GM12878 (cell line): ENCODE measurements at regions not wholly inside any gene's neighbourhood (a gene's known extent, or its start where the extent isn't known, plus 50 kb on each side); places are given as distances from the start of the nearest gene placed in this dataset.

Experiments
- ATAC-seq: fragments of 200-7000 bp; cut with Tn5 transposase; 3 replicates; pipeline ENCODE4 v1.9.1; 2020; ENCODE audit warnings: mild to moderate bottlenecking, moderate library complexity
- BruUV-seq: library from RNA; stranded (reverse); fragments of 400-500 nt; replicated peaks from 2 replicates; lab custom pipeline; 2021; lab: Mats Ljungman, UMichigan
- CTCF ChIA-PET: fragments of 300-600 bp; sonication (Branson Sonifier 250); formaldehyde crosslinking; extraction: SDS; loops from one replicate; lab custom pipeline; 2021; ENCODE audit warnings: inconsistent platforms; lab: Yijun Ruan, JAX
- POLR2A ChIA-PET: fragments of 350-600 bp; formaldehyde crosslinking; extraction: SDS; loops from one replicate; lab custom pipeline; 2021; ENCODE audit warnings: inconsistent platforms; lab: Charles Lee
- RAD21 ChIA-PET: fragments of 300-600 bp; sonication (Branson Sonifier 250); formaldehyde crosslinking; loops from one replicate; lab custom pipeline; 2023; ENCODE audit warnings: antibody characterized with exemption; ENCODE audit not compliant: unreplicated experiment; lab: Charles Lee
- SMC1A ChIA-PET: fragments of 300-600 bp; sonication (Branson Sonifier 250); formaldehyde crosslinking; loops from one replicate; lab custom pipeline; 2023; ENCODE audit not compliant: unreplicated experiment, uncharacterized antibody; lab: Charles Lee
- DNase-seq: peaks from one replicate; pipeline ENCODE4 v3.0.0-alpha.2; 2011; ENCODE audit warnings: low read depth, low spot score
- FAIRE-seq: peaks from 3 replicates; lab custom pipeline; 2011; peaks lifted over from hg19 to GRCh38; lab: Jason Lieb, UNC
- H2AFZ ChIP-seq: 2 replicates; pipeline ENCODE4 v1.6.0; 2011; ENCODE audit warnings: low read depth, low read length, control low read depth; ENCODE audit not compliant: control insufficient read depth
- H3K27ac ChIP-seq: 2 replicates; pipeline ENCODE4 v1.5.1; 2011; ENCODE audit warnings: control low read depth; ENCODE audit not compliant: control insufficient read depth, insufficient read depth
- H3K27me3 ChIP-seq, 2 experiments: replicated peaks in 1 of 2; 2 replicates each; pipeline versions ENCODE4 v1.6.0 to v1.6.1; 2011; ENCODE audit warnings: low read length in 1 of 2; ENCODE audit not compliant: control insufficient read depth in 2 of 2, insufficient read depth in 2 of 2
- H3K36me3 ChIP-seq, 2 experiments: 2 replicates each; pipeline ENCODE4 v1.5.1; 2011; ENCODE audit warnings: low read length in 1 of 2; ENCODE audit not compliant: control insufficient read depth in 2 of 2, insufficient read depth in 2 of 2
- H3K4me1 ChIP-seq: 2 replicates; pipeline ENCODE4 v1.6.1; 2011; ENCODE audit warnings: mild to moderate bottlenecking, low read length, moderate library complexity, mixed read lengths; ENCODE audit not compliant: control insufficient read depth, insufficient read depth
- H3K4me2 ChIP-seq: 2 replicates; pipeline ENCODE4 v1.6.0; 2011; ENCODE audit warnings: control low read depth; ENCODE audit not compliant: control insufficient read depth, insufficient read depth
- H3K4me3 ChIP-seq: fragments of 200-600 bp; sonication (generic); 2 replicates; pipeline ENCODE4 v1.5.1; 2016
- H3K79me2 ChIP-seq: 2 replicates; pipeline ENCODE4 v1.6.0; 2011; ENCODE audit warnings: low read length; ENCODE audit not compliant: control insufficient read depth, insufficient read depth
- H3K9ac ChIP-seq: 2 replicates; pipeline ENCODE4 v1.8.0; 2011; ENCODE audit warnings: low read length, control low read depth, mixed read lengths; ENCODE audit not compliant: control insufficient read depth, insufficient read depth
- H3K9me3 ChIP-seq: replicated peaks from 3 replicates; pipeline ENCODE4 v1.5.1; 2011; ENCODE audit warnings: mild to moderate bottlenecking, low read length; ENCODE audit not compliant: control insufficient read depth, insufficient read depth
- H4K20me1 ChIP-seq: 2 replicates; pipeline ENCODE4 v1.6.0; 2011; ENCODE audit not compliant: control insufficient read depth, insufficient read depth
- CBX3 ChIP-seq: fragments of 200-600 bp; sonication (generic); IDR thresholded peaks from 2 replicates; pipeline ENCODE4 v1.6.1; 2016; ENCODE audit warnings: low read depth, borderline replicate concordance
- EGR1 ChIP-seq, 2 experiments: IDR thresholded peaks; 1 replicate in 1 of 2; 2 replicates in 1 of 2; pipeline ENCODE4 v1.6.1; 2011 to 2012; ENCODE audit warnings: low read depth in 2 of 2, low read length in 2 of 2, borderline replicate concordance in 1 of 2, mild to moderate bottlenecking in 1 of 2, moderate library complexity in 1 of 2
- RAD51 ChIP-seq: fragments of 450-650 bp; IDR thresholded peaks from 2 replicates; pipeline ENCODE4 v1.6.1; 2016; ENCODE audit warnings: moderate library complexity, mild to moderate bottlenecking, inconsistent platforms
- WGBS: methylation state at CpG from one replicate; pipeline ENCODE4 v1.1.6; 2016; ENCODE audit warnings: low lambda C conversion rate; ENCODE audit not compliant: insufficient replicate concordance, insufficient coverage; ENCODE audit errors: missing lambda C conversion rate; 5-methylcytosine and 5-hydroxymethylcytosine counted together
- in situ Hi-C: fragments of 300-500 bp; cut with MboI; formaldehyde crosslinking; loops from 9 replicates; pipeline ENCODE4 v1.14.3; 2018; ENCODE audit warnings: mixed read lengths
- intact Hi-C: fragments of 100-400 bp; cut with micrococcal nuclease; formaldehyde crosslinking; loops from one replicate; pipeline ENCODE4 v1.14.2; 2022; ENCODE audit not compliant: unreplicated experiment
- TF ChIP-seq, protein P1 (sequence below): fragments of 450-650 bp; formaldehyde crosslinking; IDR thresholded peaks from 2 replicates; pipeline ENCODE4 v1.5.0; 2022; ENCODE audit warnings: mild to moderate bottlenecking, missing genetic modification characterization
- TF ChIP-seq, protein P2 (sequence below): IDR thresholded peaks from 2 replicates; pipeline ENCODE4 v1.6.1; 2011; ENCODE audit warnings: mild to moderate bottlenecking, low read depth, low read length, moderate library complexity; ENCODE audit not compliant: insufficient replicate concordance

DNA sequence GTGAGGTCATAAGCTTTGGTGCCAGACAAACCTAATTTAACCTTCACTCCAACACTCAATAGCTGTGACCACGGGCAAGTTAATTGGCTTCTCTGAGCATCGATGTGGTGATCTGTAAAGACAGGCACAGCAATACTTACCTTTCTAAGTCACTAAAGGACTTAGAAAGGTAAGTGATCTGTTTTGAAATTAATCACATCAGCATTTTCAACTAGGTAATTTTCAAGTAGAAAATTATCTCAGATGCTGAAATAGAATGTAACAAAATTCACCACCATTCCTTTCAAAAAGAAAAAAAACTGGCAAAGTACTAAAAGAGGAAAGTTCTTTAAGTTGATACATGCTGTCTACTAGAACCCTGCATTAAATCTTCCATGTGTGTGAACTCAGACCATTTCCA is 354.5 kb downstream of the ICE1 start:
- in situ Hi-C loops = no loop called here
- intact Hi-C loops = no loop called here
- no peaks in the 10 kb centered on the region; a peak in 1 of 4 replicates for H3K27me3 ChIP-seq
- TF ChIP-seq, protein P1, sequence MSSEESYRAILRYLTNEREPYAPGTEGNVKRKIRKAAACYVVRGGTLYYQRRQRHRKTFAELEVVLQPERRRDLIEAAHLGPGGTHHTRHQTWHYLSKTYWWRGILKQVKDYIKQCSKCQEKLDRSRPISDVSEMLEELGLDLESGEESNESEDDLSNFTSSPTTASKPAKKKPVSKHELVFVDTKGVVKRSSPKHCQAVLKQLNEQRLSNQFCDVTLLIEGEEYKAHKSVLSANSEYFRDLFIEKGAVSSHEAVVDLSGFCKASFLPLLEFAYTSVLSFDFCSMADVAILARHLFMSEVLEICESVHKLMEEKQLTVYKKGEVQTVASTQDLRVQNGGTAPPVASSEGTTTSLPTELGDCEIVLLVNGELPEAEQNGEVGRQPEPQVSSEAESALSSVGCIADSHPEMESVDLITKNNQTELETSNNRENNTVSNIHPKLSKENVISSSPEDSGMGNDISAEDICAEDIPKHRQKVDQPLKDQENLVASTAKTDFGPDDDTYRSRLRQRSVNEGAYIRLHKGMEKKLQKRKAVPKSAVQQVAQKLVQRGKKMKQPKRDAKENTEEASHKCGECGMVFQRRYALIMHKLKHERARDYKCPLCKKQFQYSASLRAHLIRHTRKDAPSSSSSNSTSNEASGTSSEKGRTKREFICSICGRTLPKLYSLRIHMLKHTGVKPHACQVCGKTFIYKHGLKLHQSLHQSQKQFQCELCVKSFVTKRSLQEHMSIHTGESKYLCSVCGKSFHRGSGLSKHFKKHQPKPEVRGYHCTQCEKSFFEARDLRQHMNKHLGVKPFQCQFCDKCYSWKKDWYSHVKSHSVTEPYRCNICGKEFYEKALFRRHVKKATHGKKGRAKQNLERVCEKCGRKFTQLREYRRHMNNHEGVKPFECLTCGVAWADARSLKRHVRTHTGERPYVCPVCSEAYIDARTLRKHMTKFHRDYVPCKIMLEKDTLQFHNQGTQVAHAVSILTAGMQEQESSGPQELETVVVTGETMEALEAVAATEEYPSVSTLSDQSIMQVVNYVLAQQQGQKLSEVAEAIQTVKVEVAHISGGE (CRISPR knock-in tag) = no peak
- TF ChIP-seq EGR1 (IDR thresholded peaks at IDR 0.05; ENCODE audit: borderline replicate concordance in 1 of 2, low read depth in 2 of 2, low read length in 2 of 2) (no peak), RAD51 (no peak), CBX3 (no peak)
- TF ChIP-seq, protein P2, sequence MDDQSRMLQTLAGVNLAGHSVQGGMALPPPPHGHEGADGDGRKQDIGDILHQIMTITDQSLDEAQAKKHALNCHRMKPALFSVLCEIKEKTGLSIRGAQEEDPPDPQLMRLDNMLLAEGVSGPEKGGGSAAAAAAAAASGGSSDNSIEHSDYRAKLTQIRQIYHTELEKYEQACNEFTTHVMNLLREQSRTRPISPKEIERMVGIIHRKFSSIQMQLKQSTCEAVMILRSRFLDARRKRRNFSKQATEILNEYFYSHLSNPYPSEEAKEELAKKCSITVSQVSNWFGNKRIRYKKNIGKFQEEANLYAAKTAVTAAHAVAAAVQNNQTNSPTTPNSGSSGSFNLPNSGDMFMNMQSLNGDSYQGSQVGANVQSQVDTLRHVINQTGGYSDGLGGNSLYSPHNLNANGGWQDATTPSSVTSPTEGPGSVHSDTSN = no peak
- DNase-seq (no peak), ATAC-seq (no peak), FAIRE-seq (no peak)
- 89% methylated on average over 2 of the region's 2 CpGs for WGBS
- ChIA-PET CTCF (no interaction called here), POLR2A (no interaction called here), SMC1A (no interaction called here), RAD21 (no interaction called here)
- H3K79me2 ChIP-seq = no peaks in the 10 kb centered on the region
- no peaks in the 10 kb centered on the region for H4K20me1 ChIP-seq
- H3K4me2 ChIP-seq = no peak overlapping the region
- no peak overlapping the region for H3K9ac ChIP-seq
- no peaks in the 10 kb centered on the region for H3K4me1 ChIP-seq
- BruUV-seq = no TSS peak
- H3K36me3 ChIP-seq = no peaks in the 10 kb centered on the region
- no peaks in the 10 kb centered on the region; the same call in 2 of the 3 replicates for H3K9me3 ChIP-seq
- H3K27ac ChIP-seq = no peak overlapping the region
- no peak overlapping the region for H2AFZ ChIP-seq
- H3K4me3 ChIP-seq = no peak overlapping the region
